HT1080 (cell line): ENCODE measurements at regions not wholly inside any gene's neighbourhood (a gene's known extent, or its start where the extent isn't known, plus 50 kb on each side); places are given as distances from the start of the nearest gene placed in this dataset.
"Not testable (repeated sequence)": the region's sequence is repeated elsewhere in the genome, so short reads cannot be mapped to it uniquely, and the experiment has no call there.

ENCODE experiments used
- DNase-seq: peaks from one replicate; pipeline ENCODE4 v3.0.0-alpha.2; 2015; ENCODE audit warnings: low read depth

DNA sequence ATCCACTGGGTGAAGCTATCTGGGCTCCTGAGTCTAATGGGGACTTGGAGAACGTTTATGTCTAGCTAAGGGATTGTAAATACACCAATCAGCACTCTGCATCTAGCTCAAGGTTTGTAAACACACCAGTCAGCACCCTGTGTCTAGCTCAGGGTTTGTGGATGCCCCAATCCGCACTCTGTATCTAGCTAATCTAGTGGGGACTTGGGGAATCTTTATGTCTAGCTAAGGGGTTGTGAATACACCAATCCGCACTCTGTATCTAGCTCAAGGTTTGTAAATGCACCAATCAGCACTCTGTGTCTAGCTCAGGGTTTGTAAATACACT is 451.7 kb upstream of the DCN start:
- DNase-seq: not testable (repeated sequence)

GRCh38 chr12:91633734-91634357 is 451.2 kb upstream of the DCN start:
- no peak for DNase-seq

DNA sequence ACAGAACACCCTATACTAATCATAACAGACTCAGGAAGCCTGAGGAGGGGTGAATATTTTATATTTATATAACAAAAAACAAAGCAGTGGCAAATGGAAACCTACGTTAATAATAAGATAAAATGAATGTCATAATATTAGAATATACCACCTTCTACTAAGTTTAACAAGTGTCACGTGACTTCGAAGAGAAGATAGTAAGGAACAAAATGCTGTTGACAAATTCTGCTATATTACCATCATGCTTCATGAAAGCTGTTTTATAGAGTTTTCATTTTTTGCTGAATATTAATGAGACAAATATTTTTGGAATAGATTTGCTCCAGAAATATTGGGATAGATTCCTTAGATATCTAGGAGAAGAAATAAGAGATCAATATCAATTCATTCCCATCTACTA is 450.6 kb upstream of the DCN start:
- no peak for DNase-seq

DNA sequence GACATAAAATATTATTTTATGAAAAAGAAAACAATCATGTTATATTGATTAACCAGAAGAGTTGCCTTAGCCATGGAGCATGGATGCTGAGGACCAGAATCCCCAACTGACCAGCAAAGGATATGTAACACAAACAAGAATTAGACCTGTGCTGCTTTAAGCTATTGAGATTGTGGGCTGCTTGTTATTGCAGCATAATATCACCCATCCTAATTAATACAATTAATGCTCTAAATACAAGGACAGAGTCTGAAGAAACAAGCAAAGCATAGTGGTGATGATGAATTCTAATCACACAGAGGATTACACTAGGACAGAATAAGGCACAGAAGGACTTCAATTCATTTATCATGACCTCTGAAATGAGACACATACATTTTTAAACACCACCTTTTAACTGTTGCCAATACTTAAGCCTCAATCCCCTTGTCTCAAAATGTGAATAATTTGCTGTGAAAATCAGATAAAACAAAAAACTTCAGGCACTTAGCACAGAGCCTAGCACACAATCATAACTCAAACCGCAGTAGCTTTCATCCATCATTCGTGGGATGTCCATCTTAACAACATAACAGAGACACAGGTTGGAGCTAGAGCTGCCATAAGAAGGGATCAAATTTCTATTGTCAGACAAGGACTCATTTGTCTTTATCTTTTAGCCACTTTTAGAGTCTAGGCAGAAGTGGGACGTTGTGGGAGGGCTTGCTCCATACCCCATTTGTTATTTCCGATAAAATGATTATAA is 449.6 kb upstream of the DCN start:
- DNase-seq: no peak

- DNase-seq: no peak
These were observed 448.1 kb upstream of the DCN start for GRCh38 chr12:91630596-91631293.

GRCh38 chr12:91630083-91630482 is 447.5 kb upstream of the DCN start:
- no peak for DNase-seq

DNA sequence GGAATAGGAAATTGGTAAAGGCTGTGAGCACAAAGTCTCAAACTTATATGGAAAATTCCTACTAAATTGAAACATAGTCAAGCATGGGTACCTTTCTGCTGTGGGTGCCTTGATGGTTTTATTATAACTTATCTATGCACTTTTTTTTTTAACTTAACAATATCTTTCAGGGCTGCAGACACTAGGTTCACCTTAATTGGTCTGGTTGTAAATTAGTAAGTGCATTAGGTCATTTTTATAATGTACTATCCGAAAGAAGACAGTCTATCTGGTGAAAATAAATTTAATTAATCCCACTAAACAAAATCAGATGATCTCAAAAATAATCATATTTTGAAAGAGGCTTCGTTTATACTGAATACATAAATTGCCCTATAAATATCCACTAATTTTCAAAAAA is 446.8 kb upstream of the DCN start:
- no peak for DNase-seq

DNA sequence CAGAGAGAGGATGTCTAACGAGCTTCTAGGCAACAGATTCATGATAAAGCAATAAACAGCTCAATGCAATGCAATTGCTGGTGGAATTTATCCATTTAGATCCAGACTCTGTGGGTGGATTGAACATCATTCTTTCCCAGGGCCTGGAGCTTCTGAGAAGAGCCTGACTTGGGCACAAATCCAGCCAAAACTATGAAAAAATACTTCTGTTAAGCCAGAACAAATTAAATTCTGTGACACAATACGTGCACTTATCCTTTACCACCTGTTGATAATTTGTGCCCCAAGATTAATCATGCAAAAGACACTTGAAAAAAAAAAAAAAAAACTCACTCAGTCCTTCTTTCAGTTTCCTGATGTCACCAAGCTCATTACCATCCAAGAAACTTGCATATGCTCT is 446.0 kb upstream of the DCN start:
- DNase-seq: no peak

DNA sequence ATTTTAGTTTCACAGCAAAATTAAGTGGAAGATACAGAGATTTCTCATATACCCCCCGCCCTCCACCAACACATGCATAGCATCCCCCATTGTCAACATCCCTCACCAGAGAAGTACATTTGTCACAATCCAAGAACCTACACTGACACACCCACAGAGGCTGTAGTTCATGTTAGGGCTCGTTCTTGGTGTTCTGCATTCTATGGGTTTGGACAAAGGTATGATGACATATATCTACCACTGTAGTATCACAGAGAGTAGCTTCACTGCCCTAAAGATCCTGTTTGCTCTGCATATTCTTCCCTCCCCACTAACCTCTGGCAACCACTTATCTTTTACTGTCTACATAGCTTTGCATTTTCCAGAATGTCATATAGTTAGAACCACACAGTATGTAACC is 444.6 kb upstream of the DCN start:
- DNase-seq: no peak

DNA sequence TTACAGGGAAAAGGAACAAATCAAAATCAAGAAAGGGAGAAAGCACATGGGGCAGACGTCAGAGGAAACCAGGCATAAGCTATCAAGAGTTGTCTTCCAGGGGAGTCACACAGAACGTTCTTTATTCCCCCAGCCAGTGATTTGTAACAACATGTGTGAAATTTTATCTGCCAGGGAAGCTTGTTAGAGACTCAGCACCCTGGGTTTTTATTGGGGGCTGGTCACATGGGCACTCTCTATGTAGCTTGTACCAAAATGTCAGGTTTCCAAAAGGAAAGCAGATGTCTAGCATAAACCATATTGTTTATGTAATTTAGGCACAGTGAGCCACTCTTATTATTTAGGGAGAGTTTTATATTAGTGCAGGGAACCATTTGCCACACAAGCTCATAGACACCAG is 440.4 kb upstream of the DCN start:
- DNase-seq: no peak

GRCh38 chr12:91622037-91622436 is 439.4 kb upstream of the DCN start:
- DNase-seq: no peak

DNA sequence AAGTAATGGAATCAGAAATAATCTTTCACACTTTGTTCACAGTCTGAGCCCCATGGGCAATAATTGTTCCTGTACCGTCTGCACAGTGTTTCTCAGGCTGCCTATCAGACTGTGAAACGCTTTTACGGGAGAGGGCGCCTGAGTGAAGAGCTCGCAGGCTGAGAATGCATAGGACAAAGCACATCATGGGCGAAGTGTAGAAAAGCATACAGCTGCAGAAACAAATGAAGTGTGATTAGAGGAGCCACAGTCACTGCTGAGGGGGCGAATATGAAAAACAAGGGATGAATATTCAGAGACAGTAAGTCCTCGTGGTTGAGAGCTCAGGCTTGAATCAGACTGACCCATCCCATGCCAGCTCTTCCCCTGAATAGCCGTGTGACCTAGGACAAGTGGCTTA is 438.4 kb upstream of the DCN start:
- DNase-seq: no peak

GRCh38 chr12:91620422-91620821 is 437.8 kb upstream of the DCN start:
- DNase-seq: no peak

DNA sequence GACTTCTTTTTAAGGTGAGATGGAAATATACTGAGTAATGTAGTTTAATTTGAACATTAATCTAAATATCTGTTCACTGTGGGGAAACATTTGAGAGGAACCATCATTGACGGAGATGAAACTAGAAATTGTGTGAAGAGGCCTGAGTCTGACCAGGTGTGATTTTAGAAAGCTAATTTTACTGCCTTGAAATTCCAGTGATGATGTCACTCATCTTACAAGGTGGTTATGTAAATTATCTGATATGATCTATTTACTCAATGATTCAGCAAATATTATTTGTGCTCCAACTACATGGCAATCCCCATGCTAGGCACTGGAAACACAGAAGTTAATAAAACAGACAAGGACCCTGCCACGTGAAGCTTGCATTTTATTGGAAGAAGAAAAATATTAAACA is 435.7 kb upstream of the DCN start:
- no peak for DNase-seq

GRCh38 chr12:91617818-91618217 is 435.2 kb upstream of the DCN start:
- peak; percentile 5 for DNase-seq

- no peak for DNase-seq
These were observed 433.8 kb upstream of the DCN start for GRCh38 chr12:91616416-91616815.

- DNase-seq: no peak
These were observed 430.7 kb upstream of the DCN start for GRCh38 chr12:91613223-91613779.

GRCh38 chr12:91610561-91610960 is 427.9 kb upstream of the DCN start:
- no peak for DNase-seq

- no peak for DNase-seq
These were observed 426.7 kb upstream of the DCN start for GRCh38 chr12:91609283-91609682.

DNA sequence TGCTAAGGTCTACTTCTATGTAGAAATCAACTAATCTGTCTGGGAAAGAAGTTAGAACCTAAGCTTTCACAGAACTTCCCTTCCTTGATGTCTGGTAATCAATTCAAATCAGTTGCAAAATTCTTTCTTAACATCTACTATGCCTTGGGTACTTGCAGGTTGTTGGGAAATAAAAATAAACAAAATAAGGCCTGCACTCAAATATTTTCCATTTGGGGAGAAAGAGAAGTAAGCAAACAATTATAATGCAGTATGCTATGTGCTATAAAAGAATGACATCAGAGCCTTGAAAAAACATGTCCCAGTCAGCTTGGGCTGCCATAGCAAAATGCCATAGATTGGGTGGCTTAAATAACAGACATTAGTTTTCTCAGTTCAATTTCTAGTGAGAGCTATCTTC is 425.9 kb upstream of the DCN start:
- no peak for DNase-seq

DNA sequence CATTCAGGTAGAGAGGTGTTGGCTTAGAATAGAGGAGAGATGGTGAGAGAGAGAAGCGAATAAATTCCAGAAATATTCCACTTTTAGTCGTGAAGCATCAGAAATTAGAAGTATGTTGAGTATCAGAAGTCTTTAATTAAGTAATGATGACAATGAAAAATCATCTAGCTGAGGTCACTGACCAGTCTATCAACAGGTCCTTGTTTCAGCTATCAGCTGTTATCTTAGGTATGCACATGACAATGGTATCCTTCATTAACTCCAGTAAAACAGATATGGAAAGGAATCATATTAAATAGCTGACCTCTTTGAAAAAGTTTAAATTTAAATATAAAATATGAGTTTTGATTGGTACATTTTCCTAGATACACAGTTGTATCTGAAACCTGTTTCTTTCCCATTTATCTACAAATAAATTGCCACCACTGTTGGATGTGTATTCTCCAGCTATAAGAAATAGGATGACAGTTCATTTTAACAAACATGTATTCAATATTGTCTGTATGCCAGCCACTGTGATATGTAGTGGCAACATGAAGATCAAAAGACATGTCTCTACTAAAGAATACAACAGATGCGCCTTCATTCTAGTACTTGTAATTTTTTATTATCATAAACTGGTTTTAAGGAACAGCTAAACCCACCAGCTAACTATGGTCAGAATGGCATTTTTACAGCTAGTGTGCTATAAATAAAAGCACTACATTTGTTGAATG is 424.2 kb upstream of the DCN start:
- DNase-seq: no peak

GRCh38 chr12:91604897-91605296 is 422.3 kb upstream of the DCN start:
- DNase-seq: peak; percentile 26
